Dermis blood vessel endothelial cell (primary cell): ENCODE measurements at regions not wholly inside any gene's neighbourhood (a gene's known extent, or its start where the extent isn't known, plus 50 kb on each side); places are given as distances from the start of the nearest gene placed in this dataset.

Experiments
- DNase-seq: peaks from one replicate; pipeline ENCODE4 v3.0.0; 2010

- no peak for DNase-seq
Observed at GRCh38 chr7:155202106-155202871, 95.4 kb upstream of the INSIG1 start.

GRCh38 chr7:155203059-155203881 lies 94.4 kb upstream of the INSIG1 start:
- no peak for DNase-seq

GRCh38 chr7:155203882-155204691 lies 93.6 kb upstream of the INSIG1 start:
- DNase-seq, result no peak

- no peak for DNase-seq
Observed at GRCh38 chr7:155204744-155205367, 92.8 kb upstream of the INSIG1 start.

- DNase-seq, result peak; percentile 98
Observed at GRCh38 chr7:155205368-155206317, 92.0 kb upstream of the INSIG1 start.

- peak; percentile 99 for DNase-seq
Observed at GRCh38 chr7:155206318-155207020, 91.2 kb upstream of the INSIG1 start.

GRCh38 chr7:155207326-155208002 lies 90.2 kb upstream of the INSIG1 start:
- DNase-seq, result peak; percentile 26

GRCh38 chr7:155208681-155209477 lies 88.8 kb upstream of the INSIG1 start:
- DNase-seq, result peak; percentile 77

- peak; percentile 35 for DNase-seq
Observed at GRCh38 chr7:155209478-155210319, 88.0 kb upstream of the INSIG1 start.

- no peak for DNase-seq
Observed at GRCh38 chr7:155210356-155210755, 87.3 kb upstream of the INSIG1 start.

GRCh38 chr7:155211173-155211572 lies 86.5 kb upstream of the INSIG1 start:
- no peak for DNase-seq

GRCh38 chr7:155211761-155212160 lies 85.9 kb upstream of the INSIG1 start:
- no peak for DNase-seq

- no peak for DNase-seq
Observed at GRCh38 chr7:155212301-155213015, 85.2 kb upstream of the INSIG1 start.

- peak; percentile 62 for DNase-seq
Observed at GRCh38 chr7:155213385-155213784, 84.3 kb upstream of the INSIG1 start.

GRCh38 chr7:155213955-155214740 lies 83.5 kb upstream of the INSIG1 start:
- no peak for DNase-seq

GRCh38 chr7:155215576-155216325 lies 81.9 kb upstream of the INSIG1 start:
- DNase-seq, result no peak
